ENCODE measurements at regions not wholly inside any gene's neighbourhood (a gene's known extent, or its start where the extent isn't known, plus 50 kb on each side); places are given as distances from the start of the nearest gene placed in this dataset.

- no peak for DNase-seq
Observed at GRCh38 chr1:55724551-55725325, 509.6 kb upstream of the USP24 start.

GRCh38 chr1:55723001-55723400 is 507.8 kb upstream of the USP24 start:
- no peak for DNase-seq

- DNase-seq, result no peak
Observed at GRCh38 chr1:55720261-55720660, 505.1 kb upstream of the USP24 start.

GRCh38 chr1:55718758-55719671 is 503.9 kb upstream of the USP24 start:
- no peak for DNase-seq

GRCh38 chr1:55717111-55717510 is 501.9 kb upstream of the USP24 start:
- DNase-seq, result no peak

- DNase-seq, result no peak
Observed at GRCh38 chr1:55716610-55717009, 501.4 kb upstream of the USP24 start.

GRCh38 chr1:55716151-55716550 is 501.0 kb upstream of the USP24 start:
- no peak for DNase-seq

GRCh38 chr1:55714230-55714629 is 499.1 kb upstream of the USP24 start:
- DNase-seq, result no peak

GRCh38 chr1:55713516-55713915 is 498.4 kb upstream of the USP24 start:
- DNase-seq, result no peak

- DNase-seq, result no peak
Observed at GRCh38 chr1:55712148-55712547, 497.0 kb upstream of the USP24 start.

GRCh38 chr1:55708781-55709180 is 493.6 kb upstream of the USP24 start:
- no peak for DNase-seq

GRCh38 chr1:55707846-55708245 is 492.7 kb upstream of the USP24 start:
- DNase-seq, result no peak

- no peak for DNase-seq
Observed at GRCh38 chr1:55707196-55707595, 492.0 kb upstream of the USP24 start.

- DNase-seq, result no peak
Observed at GRCh38 chr1:55706397-55706796, 491.2 kb upstream of the USP24 start.

GRCh38 chr1:55703726-55704363 is 488.7 kb upstream of the USP24 start:
- DNase-seq, result no peak

- DNase-seq, result no peak
Observed at GRCh38 chr1:55702064-55702463, 486.9 kb upstream of the USP24 start.

- DNase-seq, result no peak
Observed at GRCh38 chr1:55700359-55701130, 485.4 kb upstream of the USP24 start.

- DNase-seq, result no peak
Observed at GRCh38 chr1:55699228-55699627, 484.1 kb upstream of the USP24 start.

- DNase-seq, result no peak
Observed at GRCh38 chr1:55697997-55698535, 482.9 kb upstream of the USP24 start.

GRCh38 chr1:55696891-55697290 is 481.7 kb upstream of the USP24 start:
- no peak for DNase-seq

GRCh38 chr1:55696181-55696754 is 481.1 kb upstream of the USP24 start:
- no peak for DNase-seq

GRCh38 chr1:55695552-55695951 is 480.4 kb upstream of the USP24 start:
- DNase-seq, result no peak

All from NK-92 treated with Interleukin-12 subunit alpha and Interleukin-12 subunit beta, amount 100 ng/mL, for 24 hours (cell line).